ENCODE measurements at regions not wholly inside any gene's neighbourhood (a gene's known extent, or its start where the extent isn't known, plus 50 kb on each side); places are given as distances from the start of the nearest gene placed in this dataset.

DNA sequence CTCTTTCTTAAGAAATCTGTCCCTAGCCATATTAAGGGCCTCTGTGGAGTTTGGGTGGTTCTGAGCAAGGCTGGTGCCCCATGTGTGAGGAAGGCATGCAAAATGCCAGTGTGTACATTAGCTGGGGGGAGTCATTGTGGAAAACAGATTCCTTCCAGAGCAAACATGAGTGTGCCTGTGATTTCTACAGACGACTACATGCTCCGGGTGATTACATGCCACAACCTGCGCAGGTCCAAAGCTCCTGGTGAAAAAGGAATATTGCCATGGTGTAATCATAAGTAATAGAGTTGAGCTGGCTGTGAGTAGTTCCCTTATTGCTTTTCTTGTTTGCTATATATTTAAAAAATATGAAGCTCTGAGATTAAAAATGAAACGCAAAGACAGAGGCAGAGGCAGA, 102.1 kb downstream of the ACER2 start:
- Histone ChIP-seq H3K27ac (ENCODE audit: low read length) (no peak overlapping the region), H3K9me3 (ENCODE audit: insufficient read depth, low read length) (no peaks in the 10 kb centered on the region), H3K4me1 (ENCODE audit: low read length) (no peaks in the 10 kb centered on the region), H3K36me3 (replicated peaks; ENCODE audit: low read depth, low read length) (no peaks in the 10 kb centered on the region), H3K9ac (ENCODE audit: low read length) (no peak overlapping the region), H3K4me2 (ENCODE audit: low read length) (no peak overlapping the region), H3K79me2 (ENCODE audit: low read length) (no peaks in the 10 kb centered on the region), H3K27me3 (ENCODE audit: low read depth, low read length) (peaks cover 12% of the 10 kb centered on the region), H2AFZ (ENCODE audit: low read depth, low read length) (no peak overlapping the region), H3K4me3 (ENCODE audit: low read length) (no peak overlapping the region), H4K20me1 (ENCODE audit: insufficient read depth, low read length) (no peaks in the 10 kb centered on the region)
- TF ChIP-seq CTCF (IDR thresholded peaks at IDR 0.05; ENCODE audit: low read depth, low read length) = no peak
- TF ChIP-seq EZH2phosphoT487 (IDR thresholded peaks at IDR 0.05; ENCODE audit: low read depth) = no peak

Measured in OCI-LY3 (cell line).